Limb (tissue), 2 donors: ENCODE measurements at regions not wholly inside any gene's neighbourhood (a gene's known extent, or its start where the extent isn't known, plus 50 kb on each side); places are given as distances from the start of the nearest gene placed in this dataset.
"Not testable (repeated sequence)": the region's sequence is repeated elsewhere in the genome, so short reads cannot be mapped to it uniquely, and the experiment has no call there.

Source experiments
- DNase-seq, 2 donors: peaks; one replicate each; pipeline ENCODE4 v3.0.0-alpha.2; 2016; ENCODE audit errors: extremely low spot score in 2 of 2

GRCh38 chr20:11497545-11497944, 420.1 kb upstream of the BTBD3 start:
- no peak for DNase-seq

GRCh38 chr20:11499101-11499634, 418.5 kb upstream of the BTBD3 start:
- DNase-seq = no peak

GRCh38 chr20:11502061-11502460, 415.6 kb upstream of the BTBD3 start:
- DNase-seq = no peak

GRCh38 chr20:11502671-11503070, 415.0 kb upstream of the BTBD3 start:
- DNase-seq = no peak

- no peak for DNase-seq
Observed at GRCh38 chr20:11509776-11510175, 407.9 kb upstream of the BTBD3 start.

GRCh38 chr20:11511821-11512220, 405.9 kb upstream of the BTBD3 start:
- DNase-seq = no peak

- not testable (repeated sequence) for DNase-seq
Observed at GRCh38 chr20:11513241-11513745, 404.4 kb upstream of the BTBD3 start.

GRCh38 chr20:11516448-11516847, 401.2 kb upstream of the BTBD3 start:
- no peak for DNase-seq

GRCh38 chr20:11520596-11520995, 397.1 kb upstream of the BTBD3 start:
- no peak for DNase-seq

- peak in 1 of 2 donors; percentile 18 for DNase-seq
Observed at GRCh38 chr20:11521476-11522365, 396.0 kb upstream of the BTBD3 start.

- no peak for DNase-seq
Observed at GRCh38 chr20:11522366-11522741, 395.3 kb upstream of the BTBD3 start.

- no peak for DNase-seq
Observed at GRCh38 chr20:11529047-11529446, 388.6 kb upstream of the BTBD3 start.

- DNase-seq = no peak
Observed at GRCh38 chr20:11537032-11537431, 380.7 kb upstream of the BTBD3 start.

- no peak for DNase-seq
Observed at GRCh38 chr20:11539450-11539849, 378.2 kb upstream of the BTBD3 start.

- DNase-seq = no peak
Observed at GRCh38 chr20:11540558-11540957, 377.1 kb upstream of the BTBD3 start.

- no peak for DNase-seq
Observed at GRCh38 chr20:11542645-11543044, 375.0 kb upstream of the BTBD3 start.

GRCh38 chr20:11544029-11544678, 373.5 kb upstream of the BTBD3 start:
- peak; percentile 47 to 83 for DNase-seq

- DNase-seq = no peak
Observed at GRCh38 chr20:11546939-11547338, 370.8 kb upstream of the BTBD3 start.

GRCh38 chr20:11549172-11550103, 368.3 kb upstream of the BTBD3 start:
- no peak for DNase-seq

GRCh38 chr20:11550657-11551338, 366.9 kb upstream of the BTBD3 start:
- no peak for DNase-seq

GRCh38 chr20:11551479-11551878, 366.2 kb upstream of the BTBD3 start:
- no peak for DNase-seq
